ENCODE measurements at regions not wholly inside any gene's neighbourhood (a gene's known extent, or its start where the extent isn't known, plus 50 kb on each side); places are given as distances from the start of the nearest gene placed in this dataset.

GRCh38 chr6:91976797-91977196 lies 1389.9 kb upstream of the MAP3K7 start:
- DNase-seq (ENCODE audit: low spot score): no peak
- Histone ChIP-seq H3K27me3 (replicated peaks; ENCODE audit: insufficient read depth, low read depth, low read length, poor library complexity) (no peaks in the 10 kb centered on the region), H3K36me3 (ENCODE audit: insufficient read depth, low read length, poor library complexity, severe bottlenecking) (no peaks in the 10 kb centered on the region), H3K4me1 (ENCODE audit: insufficient read depth, low read length, poor library complexity, severe bottlenecking) (no peaks in the 10 kb centered on the region), H3K9me3 (ENCODE audit: low read depth, low read length, poor library complexity, severe bottlenecking) (no peaks in the 10 kb centered on the region), H3K27ac (ENCODE audit: low read depth, low read length, poor library complexity, severe bottlenecking) (no peak overlapping the region), H3K4me3 (ENCODE audit: low read depth, low read length, poor library complexity, severe bottlenecking) (no peak overlapping the region)
- POLR2A ChIA-PET (ENCODE audit: low non-redundant PET): no interaction called here
- CTCF ChIA-PET: no interaction called here
- intact Hi-C loops (cut with micrococcal nuclease; ENCODE audit: unreplicated experiment): no loop called here
- TF ChIP-seq, protein P1, sequence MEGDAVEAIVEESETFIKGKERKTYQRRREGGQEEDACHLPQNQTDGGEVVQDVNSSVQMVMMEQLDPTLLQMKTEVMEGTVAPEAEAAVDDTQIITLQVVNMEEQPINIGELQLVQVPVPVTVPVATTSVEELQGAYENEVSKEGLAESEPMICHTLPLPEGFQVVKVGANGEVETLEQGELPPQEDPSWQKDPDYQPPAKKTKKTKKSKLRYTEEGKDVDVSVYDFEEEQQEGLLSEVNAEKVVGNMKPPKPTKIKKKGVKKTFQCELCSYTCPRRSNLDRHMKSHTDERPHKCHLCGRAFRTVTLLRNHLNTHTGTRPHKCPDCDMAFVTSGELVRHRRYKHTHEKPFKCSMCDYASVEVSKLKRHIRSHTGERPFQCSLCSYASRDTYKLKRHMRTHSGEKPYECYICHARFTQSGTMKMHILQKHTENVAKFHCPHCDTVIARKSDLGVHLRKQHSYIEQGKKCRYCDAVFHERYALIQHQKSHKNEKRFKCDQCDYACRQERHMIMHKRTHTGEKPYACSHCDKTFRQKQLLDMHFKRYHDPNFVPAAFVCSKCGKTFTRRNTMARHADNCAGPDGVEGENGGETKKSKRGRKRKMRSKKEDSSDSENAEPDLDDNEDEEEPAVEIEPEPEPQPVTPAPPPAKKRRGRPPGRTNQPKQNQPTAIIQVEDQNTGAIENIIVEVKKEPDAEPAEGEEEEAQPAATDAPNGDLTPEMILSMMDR (conservative IDR thresholded peaks at IDR 0.05; ENCODE audit: low read depth, low read length): no peak
- TF ChIP-seq EZH2 (IDR thresholded peaks at IDR 0.05; ENCODE audit: borderline replicate concordance, low read depth, low read length, poor library complexity, severe bottlenecking): no peak
- BruUV-seq (replicated peaks): no TSS peak

DNA sequence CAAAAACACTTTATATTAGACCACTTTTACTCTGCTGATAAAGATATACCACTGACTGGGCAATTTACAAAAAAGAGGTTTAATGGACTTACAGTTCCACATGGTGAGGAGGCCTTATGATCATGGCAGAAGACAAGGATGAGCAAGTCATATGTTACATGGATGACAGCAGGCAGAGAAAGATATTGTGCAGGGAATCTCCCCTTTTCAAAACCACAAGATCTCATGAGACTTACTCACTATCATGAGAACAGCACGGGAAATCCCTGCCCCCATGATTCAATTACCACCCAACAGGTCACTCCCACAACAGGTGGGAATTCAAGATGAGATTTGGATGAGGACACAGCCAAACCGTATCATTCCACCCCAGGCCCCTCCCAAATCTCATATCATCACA lies 1383.8 kb upstream of the MAP3K7 start:
- Histone ChIP-seq H3K4me3 (ENCODE audit: low read depth, low read length, poor library complexity, severe bottlenecking) (no peak overlapping the region), H3K27me3 (replicated peaks; ENCODE audit: insufficient read depth, low read depth, low read length, poor library complexity) (no peaks in the 10 kb centered on the region), H3K4me1 (ENCODE audit: insufficient read depth, low read length, poor library complexity, severe bottlenecking) (no peaks in the 10 kb centered on the region), H3K27ac (ENCODE audit: low read depth, low read length, poor library complexity, severe bottlenecking) (no peak overlapping the region), H3K36me3 (ENCODE audit: insufficient read depth, low read length, poor library complexity, severe bottlenecking) (no peaks in the 10 kb centered on the region), H3K9me3 (ENCODE audit: low read depth, low read length, poor library complexity, severe bottlenecking) (peaks cover 8% of the 10 kb centered on the region)
- no TSS peak for BruUV-seq (replicated peaks)
- CTCF ChIA-PET: no interaction called here
- intact Hi-C loops (cut with micrococcal nuclease; ENCODE audit: unreplicated experiment): no loop called here
- no peak for DNase-seq (ENCODE audit: low spot score)
- POLR2A ChIA-PET (ENCODE audit: low non-redundant PET): no interaction called here
- TF ChIP-seq EZH2 (IDR thresholded peaks at IDR 0.05; ENCODE audit: borderline replicate concordance, low read depth, low read length, poor library complexity, severe bottlenecking): no peak
- TF ChIP-seq, protein P1 (conservative IDR thresholded peaks at IDR 0.05; ENCODE audit: low read depth, low read length): no peak

DNA sequence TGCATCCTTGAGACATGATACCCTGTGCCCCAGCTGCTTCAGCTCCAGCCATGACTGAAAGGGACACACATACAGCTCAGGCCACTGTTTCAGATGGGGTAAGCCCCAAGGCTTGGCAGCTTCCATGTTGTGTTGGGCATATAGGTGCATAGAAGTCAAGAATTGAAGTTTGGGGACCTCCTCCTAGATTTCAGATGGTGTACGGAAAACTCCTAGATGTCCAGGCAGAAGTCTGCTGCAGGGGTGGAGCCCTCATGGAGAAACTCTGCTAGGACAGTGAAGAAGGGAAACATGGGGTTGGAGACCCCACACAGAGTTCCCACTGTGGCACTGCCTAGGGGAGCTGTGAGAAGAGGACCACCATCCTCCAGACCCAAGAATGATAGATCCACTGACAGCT lies 1379.0 kb upstream of the MAP3K7 start:
- intact Hi-C loops (cut with micrococcal nuclease; ENCODE audit: unreplicated experiment): no loop called here
- Histone ChIP-seq H3K4me1 (ENCODE audit: insufficient read depth, low read length, poor library complexity, severe bottlenecking) (no peaks in the 10 kb centered on the region), H3K36me3 (ENCODE audit: insufficient read depth, low read length, poor library complexity, severe bottlenecking) (no peaks in the 10 kb centered on the region), H3K27me3 (replicated peaks; ENCODE audit: insufficient read depth, low read depth, low read length, poor library complexity) (no peaks in the 10 kb centered on the region), H3K27ac (ENCODE audit: low read depth, low read length, poor library complexity, severe bottlenecking) (no peak overlapping the region), H3K9me3 (ENCODE audit: low read depth, low read length, poor library complexity, severe bottlenecking) (peaks cover 12% of the 10 kb centered on the region), H3K4me3 (ENCODE audit: low read depth, low read length, poor library complexity, severe bottlenecking) (no peak overlapping the region)
- CTCF ChIA-PET: no interaction called here
- POLR2A ChIA-PET (ENCODE audit: low non-redundant PET): no interaction called here
- TF ChIP-seq, protein P1 (conservative IDR thresholded peaks at IDR 0.05; ENCODE audit: low read depth, low read length): no peak
- TF ChIP-seq EZH2 (IDR thresholded peaks at IDR 0.05; ENCODE audit: borderline replicate concordance, low read depth, low read length, poor library complexity, severe bottlenecking): no peak
- no peak for DNase-seq (ENCODE audit: low spot score)
- BruUV-seq (replicated peaks): no TSS peak

Data from A673 (cell line).